PC-9 (cell line): ENCODE measurements at regions not wholly inside any gene's neighbourhood (a gene's known extent, or its start where the extent isn't known, plus 50 kb on each side); places are given as distances from the start of the nearest gene placed in this dataset.

Experiments
- BruUV-seq: library from RNA; stranded (reverse); fragments of 400-500 nt; replicated peaks from 2 replicates; lab custom pipeline; 2021; lab: Mats Ljungman, UMichigan
- CTCF ChIA-PET: fragments of 300-600 bp; sonication (Branson Sonifier 250); formaldehyde crosslinking; loops from one replicate; lab custom pipeline; 2022; ENCODE audit warnings: antibody characterized with exemption; lab: Charles Lee
- POLR2A ChIA-PET: fragments of 300-600 bp; sonication (Branson Sonifier 250); formaldehyde crosslinking; loops from one replicate; lab custom pipeline; 2022; ENCODE audit warnings: antibody characterized with exemption; ENCODE audit not compliant: unreplicated experiment; lab: Charles Lee
- DNase-seq, 2 experiments: peaks; one replicate each; pipeline versions ENCODE4 v3.0.0 to v3.0.0-alpha.2; 2015 to 2022; ENCODE audit warnings: mixed read lengths in 1 of 2
- H2AFZ ChIP-seq: fragments of 200-600 bp; sonication (generic); 2 replicates; pipeline ENCODE4 v1.8.1; 2017; ENCODE audit warnings: antibody characterized with exemption
- H3F3A ChIP-seq: fragments of 200-600 bp; sonication (generic); 2 replicates; pipeline ENCODE4 v1.8.1; 2017; ENCODE audit warnings: antibody characterized with exemption, mild to moderate bottlenecking, low read depth; ENCODE audit not compliant: insufficient read depth
- H3K27ac ChIP-seq: fragments of 200-600 bp; sonication (generic); 2 replicates; pipeline ENCODE4 v1.6.1; 2016; ENCODE audit warnings: mixed run types
- H3K27me3 ChIP-seq: fragments of 200-600 bp; sonication (generic); 2 replicates; pipeline ENCODE4 v1.6.1; 2016; ENCODE audit warnings: low read depth, mixed run types; ENCODE audit not compliant: insufficient read depth
- H3K36me3 ChIP-seq: fragments of 200-600 bp; sonication (generic); 2 replicates; pipeline ENCODE4 v1.6.1; 2016; ENCODE audit warnings: low read depth, mixed run types
- H3K4me1 ChIP-seq: fragments of 200-600 bp; sonication (generic); replicated peaks from 2 replicates; pipeline ENCODE4 v1.6.1; 2016; ENCODE audit warnings: mixed run types; ENCODE audit not compliant: insufficient read depth
- H3K4me2 ChIP-seq: fragments of 200-600 bp; sonication (generic); 2 replicates; pipeline ENCODE4 v1.6.1; 2017; ENCODE audit warnings: mixed run types
- H3K4me3 ChIP-seq: fragments of 200-600 bp; sonication (generic); 2 replicates; pipeline ENCODE4 v1.6.1; 2016; ENCODE audit warnings: mixed run types
- H3K79me2 ChIP-seq: fragments of 200-600 bp; sonication (generic); 2 replicates; pipeline ENCODE4 v1.6.1; 2017; ENCODE audit warnings: low read depth, mixed run types
- H3K9me2 ChIP-seq: fragments of 200-600 bp; sonication (generic); 2 replicates; pipeline ENCODE4 v1.8.1; 2017; ENCODE audit warnings: mild to moderate bottlenecking; ENCODE audit not compliant: insufficient read depth
- H3K9me3 ChIP-seq: fragments of 200-600 bp; sonication (generic); 2 replicates; pipeline ENCODE4 v1.8.1; 2016; ENCODE audit warnings: low read depth; ENCODE audit not compliant: insufficient read depth
- H4K20me1 ChIP-seq: fragments of 200-600 bp; sonication (generic); 2 replicates; pipeline ENCODE4 v1.8.1; 2017; ENCODE audit not compliant: insufficient read depth
- CTCF ChIP-seq: fragments of 200-600 bp; sonication (generic); conservative IDR thresholded peaks from 2 replicates; pipeline ENCODE4 v1.6.1; 2017; ENCODE audit warnings: mixed run types, antibody characterized with exemption, mild to moderate bottlenecking, moderate library complexity
- EZH2 ChIP-seq: fragments of 200-600 bp; sonication (generic); IDR thresholded peaks from 2 replicates; pipeline ENCODE4 v1.8.0; 2017; ENCODE audit warnings: antibody characterized with exemption, low read depth
- intact Hi-C: fragments of 100-400 bp; cut with micrococcal nuclease; formaldehyde crosslinking; loops from one replicate; pipeline ENCODE4 v1.10.0; 2022; ENCODE audit not compliant: unreplicated experiment

GRCh38 chr13:100817928-100818327, 143.3 kb upstream of the TMTC4 start:
- H3K27me3 ChIP-seq = peaks cover 29% of the 10 kb centered on the region
- H2AFZ ChIP-seq = no peak overlapping the region
- H3F3A ChIP-seq = no peaks in the 10 kb centered on the region
- no peak for TF ChIP-seq CTCF
- TF ChIP-seq EZH2 = no peak
- intact Hi-C loops = no loop called here
- H4K20me1 ChIP-seq = no peaks in the 10 kb centered on the region
- ChIA-PET CTCF (no interaction called here), POLR2A (no interaction called here)
- H3K4me2 ChIP-seq = no peak overlapping the region
- DNase-seq = no peak
- H3K27ac ChIP-seq = no peak overlapping the region
- H3K79me2 ChIP-seq = no peaks in the 10 kb centered on the region
- H3K4me3 ChIP-seq = no peak overlapping the region
- no TSS peak for BruUV-seq
- no peaks in the 10 kb centered on the region for H3K9me3 ChIP-seq
- no peaks in the 10 kb centered on the region for H3K4me1 ChIP-seq
- no peaks in the 10 kb centered on the region for H3K36me3 ChIP-seq
- H3K9me2 ChIP-seq = no peaks in the 10 kb centered on the region

GRCh38 chr13:100815476-100816046, 141.0 kb upstream of the TMTC4 start:
- H3K27ac ChIP-seq = no peak overlapping the region
- H4K20me1 ChIP-seq = no peaks in the 10 kb centered on the region
- H3K4me1 ChIP-seq = no peaks in the 10 kb centered on the region
- ChIA-PET POLR2A (no interaction called here), CTCF (no interaction called here)
- intact Hi-C loops = no loop called here
- no peak overlapping the region for H3K4me3 ChIP-seq
- H3K79me2 ChIP-seq = no peaks in the 10 kb centered on the region
- BruUV-seq = no TSS peak
- H3K9me3 ChIP-seq = no peaks in the 10 kb centered on the region
- no peak for DNase-seq
- no peaks in the 10 kb centered on the region for H3K36me3 ChIP-seq
- peaks cover 26% of the 10 kb centered on the region for H3K27me3 ChIP-seq
- no peak overlapping the region for H2AFZ ChIP-seq
- no peaks in the 10 kb centered on the region for H3K9me2 ChIP-seq
- TF ChIP-seq CTCF (no peak), EZH2 (no peak)
- no peaks in the 10 kb centered on the region for H3F3A ChIP-seq
- no peak overlapping the region for H3K4me2 ChIP-seq

- no TSS peak for BruUV-seq
- intact Hi-C loops = no loop called here
Observed at GRCh38 chr13:100812982-100813584, 138.5 kb upstream of the TMTC4 start.

More at GRCh38 chr13:100812982-100813584, 138.5 kb upstream of the TMTC4 start:
- Histone ChIP-seq H2AFZ (no peak overlapping the region), H3K27me3 (peaks cover 48% of the 10 kb centered on the region), H3K4me2 (no peak overlapping the region), H3K9me3 (no peaks in the 10 kb centered on the region), H3K9me2 (no peaks in the 10 kb centered on the region), H3F3A (no peaks in the 10 kb centered on the region), H3K4me3 (no peak overlapping the region), H3K27ac (no peak overlapping the region), H3K36me3 (no peaks in the 10 kb centered on the region), H3K4me1 (no peaks in the 10 kb centered on the region), H4K20me1 (no peaks in the 10 kb centered on the region), H3K79me2 (no peaks in the 10 kb centered on the region)
- CTCF ChIA-PET = no interaction called here
- TF ChIP-seq CTCF (no peak), EZH2 (no peak)
- DNase-seq = no peak
- POLR2A ChIA-PET = no interaction called here
